ENCODE measurements at regions not wholly inside any gene's neighbourhood (a gene's known extent, or its start where the extent isn't known, plus 50 kb on each side); places are given as distances from the start of the nearest gene placed in this dataset.

- TF ChIP-seq, protein P1, sequence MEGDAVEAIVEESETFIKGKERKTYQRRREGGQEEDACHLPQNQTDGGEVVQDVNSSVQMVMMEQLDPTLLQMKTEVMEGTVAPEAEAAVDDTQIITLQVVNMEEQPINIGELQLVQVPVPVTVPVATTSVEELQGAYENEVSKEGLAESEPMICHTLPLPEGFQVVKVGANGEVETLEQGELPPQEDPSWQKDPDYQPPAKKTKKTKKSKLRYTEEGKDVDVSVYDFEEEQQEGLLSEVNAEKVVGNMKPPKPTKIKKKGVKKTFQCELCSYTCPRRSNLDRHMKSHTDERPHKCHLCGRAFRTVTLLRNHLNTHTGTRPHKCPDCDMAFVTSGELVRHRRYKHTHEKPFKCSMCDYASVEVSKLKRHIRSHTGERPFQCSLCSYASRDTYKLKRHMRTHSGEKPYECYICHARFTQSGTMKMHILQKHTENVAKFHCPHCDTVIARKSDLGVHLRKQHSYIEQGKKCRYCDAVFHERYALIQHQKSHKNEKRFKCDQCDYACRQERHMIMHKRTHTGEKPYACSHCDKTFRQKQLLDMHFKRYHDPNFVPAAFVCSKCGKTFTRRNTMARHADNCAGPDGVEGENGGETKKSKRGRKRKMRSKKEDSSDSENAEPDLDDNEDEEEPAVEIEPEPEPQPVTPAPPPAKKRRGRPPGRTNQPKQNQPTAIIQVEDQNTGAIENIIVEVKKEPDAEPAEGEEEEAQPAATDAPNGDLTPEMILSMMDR (IDR thresholded peaks at IDR 0.05), result no peak
- no peak for TF ChIP-seq POLR2A (IDR thresholded peaks at IDR 0.05)
Measured at GRCh38 chr1:104797982-104798381, 1048.3 kb downstream of the AMY1C start.
